GM12892 (cell line): ENCODE measurements at regions not wholly inside any gene's neighbourhood (a gene's known extent, or its start where the extent isn't known, plus 50 kb on each side); places are given as distances from the start of the nearest gene placed in this dataset.

Source experiments
- POLR2A ChIP-seq: IDR thresholded peaks from 2 replicates; pipeline ENCODE4 v1.6.1; 2011; ENCODE audit warnings: low read depth, low read length, control low read depth
- POLR2AphosphoS5 ChIP-seq: IDR thresholded peaks from 2 replicates; pipeline ENCODE4 v1.6.1; 2011; ENCODE audit warnings: low read depth, low read length, control low read depth

GRCh38 chr5:171693412-171693811, 92.2 kb upstream of the SMIM23 start:
- TF ChIP-seq POLR2AphosphoS5 (no peak), POLR2A (no peak)
